Testis (tissue), 2 donors: ENCODE measurements at regions not wholly inside any gene's neighbourhood (a gene's known extent, or its start where the extent isn't known, plus 50 kb on each side); places are given as distances from the start of the nearest gene placed in this dataset.

ENCODE experiments used
- CTCF ChIP-seq, 3 experiments: fragments of 450-650 bp in 2 of 3; fragments of 200-600 bp in 1 of 3; sonication (generic) in 1 of 3; IDR thresholded peaks; one replicate each; pipeline ENCODE4 v1.5.1; 2016 to 2019; ENCODE audit warnings: antibody characterized with exemption in 3 of 3, mild to moderate bottlenecking in 2 of 3, moderate library complexity in 1 of 3
- POLR2A ChIP-seq: fragments of 450-650 bp; IDR thresholded peaks from one replicate; pipeline ENCODE4 v1.6.1; 2017; ENCODE audit warnings: antibody characterized with exemption, mild to moderate bottlenecking, moderate library complexity

- TF ChIP-seq CTCF (IDR thresholded peaks at IDR 0.05), result no peak
- no peak for TF ChIP-seq POLR2A
Observed at GRCh38 chr1:30041741-30042437, 681.5 kb downstream of the MATN1 start.
